ENCODE measurements at regions not wholly inside any gene's neighbourhood (a gene's known extent, or its start where the extent isn't known, plus 50 kb on each side); places are given as distances from the start of the nearest gene placed in this dataset.

- DNase-seq (ENCODE audit: low read depth), result peak; percentile 82
Measured at GRCh38 chr2:62382757-62383156, 123.2 kb downstream of the TMEM17 start.

GRCh38 chr2:62382122-62382521, 123.9 kb downstream of the TMEM17 start:
- H3K27ac Mint-ChIP-seq (ENCODE audit: unreplicated experiment), result peak overlapping the region; percentile 72
- Histone ChIP-seq H3K27ac (ENCODE audit: low read depth, low read length) (no peak overlapping the region), H3K36me3 (ENCODE audit: insufficient read depth, low read length) (no peaks in the 10 kb centered on the region), H2AFZ (ENCODE audit: low read depth, low read length) (no peak overlapping the region), H3K9ac (ENCODE audit: low read length) (no peak overlapping the region), H3K79me2 (ENCODE audit: insufficient read depth, low read length) (no peaks in the 10 kb centered on the region), H3K9me3 (ENCODE audit: insufficient read depth, low read depth, low read length) (no peaks in the 10 kb centered on the region), H4K20me1 (ENCODE audit: insufficient read depth, low read length) (no peaks in the 10 kb centered on the region), H3K4me2 (ENCODE audit: low read length) (no peak overlapping the region), H3K27me3 (ENCODE audit: insufficient read depth, low read length) (no peaks in the 10 kb centered on the region), H3K4me3 (ENCODE audit: insufficient read depth, low read depth, low read length) (no peak overlapping the region), H3K4me1 (ENCODE audit: insufficient read depth, low read length) (no peaks in the 10 kb centered on the region)
- H3K27me3 Mint-ChIP-seq (ENCODE audit: low read depth, unreplicated experiment), result no peaks in the 10 kb centered on the region
- FAIRE-seq (no peak), DNase-seq (ENCODE audit: low read depth) (no peak)
- H3K36me3 Mint-ChIP-seq (ENCODE audit: low read depth, unreplicated experiment), result no peaks in the 10 kb centered on the region
- peaks cover 3% of the 10 kb centered on the region for H3K9me3 Mint-ChIP-seq (ENCODE audit: unreplicated experiment)
- H3K4me3 Mint-ChIP-seq (ENCODE audit: unreplicated experiment), result no peak overlapping the region
- peaks cover 12% of the 10 kb centered on the region for H3K4me1 Mint-ChIP-seq (ENCODE audit: low read depth, unreplicated experiment)
- no peak for TF ChIP-seq EZH2 (IDR thresholded peaks at IDR 0.05; ENCODE audit: insufficient read depth, low read length)
- TF ChIP-seq CTCF (IDR thresholded peaks at IDR 0.05; ENCODE audit: insufficient read depth, low read depth, low read length), result no peak

More at GRCh38 chr2:62382757-62383156, 123.2 kb downstream of the TMEM17 start:
- no peak overlapping the region for H3K27ac ChIP-seq (ENCODE audit: low read depth, low read length)
- H3K79me2 ChIP-seq (ENCODE audit: insufficient read depth, low read length), result no peaks in the 10 kb centered on the region
- no peak for FAIRE-seq
- no peak overlapping the region for H3K4me2 ChIP-seq (ENCODE audit: low read length)
- H3K27me3 Mint-ChIP-seq (ENCODE audit: low read depth, unreplicated experiment), result no peaks in the 10 kb centered on the region
- no peak overlapping the region for H3K9ac ChIP-seq (ENCODE audit: low read length)
- TF ChIP-seq CTCF (IDR thresholded peaks at IDR 0.05; ENCODE audit: insufficient read depth, low read depth, low read length) (no peak), EZH2 (IDR thresholded peaks at IDR 0.05; ENCODE audit: insufficient read depth, low read length) (no peak)
- no peaks in the 10 kb centered on the region for H3K9me3 Mint-ChIP-seq (ENCODE audit: unreplicated experiment)
- no peak overlapping the region for H3K4me3 ChIP-seq (ENCODE audit: insufficient read depth, low read depth, low read length)
- peaks cover 12% of the 10 kb centered on the region for H3K4me1 Mint-ChIP-seq (ENCODE audit: low read depth, unreplicated experiment)
- no peak overlapping the region for H3K4me3 Mint-ChIP-seq (ENCODE audit: unreplicated experiment)
- H3K9me3 ChIP-seq (ENCODE audit: insufficient read depth, low read depth, low read length), result no peaks in the 10 kb centered on the region
- H3K36me3 ChIP-seq (ENCODE audit: insufficient read depth, low read length), result no peaks in the 10 kb centered on the region
- H2AFZ ChIP-seq (ENCODE audit: low read depth, low read length), result no peak overlapping the region
- H4K20me1 ChIP-seq (ENCODE audit: insufficient read depth, low read length), result no peaks in the 10 kb centered on the region
- H3K27me3 ChIP-seq (ENCODE audit: insufficient read depth, low read length), result no peaks in the 10 kb centered on the region
- H3K36me3 Mint-ChIP-seq (ENCODE audit: low read depth, unreplicated experiment), result no peaks in the 10 kb centered on the region
- peak overlapping the region; percentile 5 for H3K27ac Mint-ChIP-seq (ENCODE audit: unreplicated experiment)
- H3K4me1 ChIP-seq (ENCODE audit: insufficient read depth, low read length), result no peaks in the 10 kb centered on the region

GRCh38 chr2:62381656-62382055, 124.3 kb downstream of the TMEM17 start:
- Mint-ChIP-seq H3K36me3 (ENCODE audit: low read depth, unreplicated experiment) (no peaks in the 10 kb centered on the region), H3K27ac (ENCODE audit: unreplicated experiment) (peak overlapping the region; percentile 72), H3K27me3 (ENCODE audit: low read depth, unreplicated experiment) (no peaks in the 10 kb centered on the region), H3K4me3 (ENCODE audit: unreplicated experiment) (no peak overlapping the region), H3K4me1 (ENCODE audit: low read depth, unreplicated experiment) (peaks cover 12% of the 10 kb centered on the region), H3K9me3 (ENCODE audit: unreplicated experiment) (peaks cover 5% of the 10 kb centered on the region)
- FAIRE-seq (no peak), DNase-seq (ENCODE audit: low read depth) (no peak)
- H3K36me3 ChIP-seq (ENCODE audit: insufficient read depth, low read length), result no peaks in the 10 kb centered on the region
- H3K9ac ChIP-seq (ENCODE audit: low read length), result no peak overlapping the region
- TF ChIP-seq CTCF (IDR thresholded peaks at IDR 0.05; ENCODE audit: insufficient read depth, low read depth, low read length) (no peak), EZH2 (IDR thresholded peaks at IDR 0.05; ENCODE audit: insufficient read depth, low read length) (no peak)
- no peaks in the 10 kb centered on the region for H3K27me3 ChIP-seq (ENCODE audit: insufficient read depth, low read length)
- no peaks in the 10 kb centered on the region for H3K9me3 ChIP-seq (ENCODE audit: insufficient read depth, low read depth, low read length)
- H2AFZ ChIP-seq (ENCODE audit: low read depth, low read length), result no peak overlapping the region
- H4K20me1 ChIP-seq (ENCODE audit: insufficient read depth, low read length), result no peaks in the 10 kb centered on the region
- H3K4me2 ChIP-seq (ENCODE audit: low read length), result no peak overlapping the region
- no peaks in the 10 kb centered on the region for H3K4me1 ChIP-seq (ENCODE audit: insufficient read depth, low read length)
- no peak overlapping the region for H3K27ac ChIP-seq (ENCODE audit: low read depth, low read length)
- H3K79me2 ChIP-seq (ENCODE audit: insufficient read depth, low read length), result no peaks in the 10 kb centered on the region
- H3K4me3 ChIP-seq (ENCODE audit: insufficient read depth, low read depth, low read length), result no peak overlapping the region
